KMS-11 (cell line): ENCODE measurements at regions not wholly inside any gene's neighbourhood (a gene's known extent, or its start where the extent isn't known, plus 50 kb on each side); places are given as distances from the start of the nearest gene placed in this dataset.

ENCODE experiments used
- H2AFZ ChIP-seq: fragments of 200-600 bp; sonication (generic); 2 replicates; pipeline ENCODE4 v1.6.1; 2016; ENCODE audit warnings: antibody characterized with exemption, mixed run types, low read depth
- H3K27ac ChIP-seq: fragments of 200-600 bp; sonication (generic); 2 replicates; pipeline ENCODE4 v1.6.1; 2016; ENCODE audit warnings: mild to moderate bottlenecking, mixed run types
- H3K27me3 ChIP-seq: fragments of 200-600 bp; sonication (generic); 2 replicates; pipeline ENCODE4 v1.6.1; 2017; ENCODE audit warnings: mild to moderate bottlenecking, low read depth, mixed run types, moderate library complexity; ENCODE audit not compliant: insufficient read depth
- H3K36me3 ChIP-seq: fragments of 200-600 bp; sonication (generic); 2 replicates; pipeline ENCODE4 v1.6.1; 2017; ENCODE audit warnings: mild to moderate bottlenecking, mixed run types; ENCODE audit not compliant: insufficient read depth
- H3K4me1 ChIP-seq: fragments of 200-600 bp; sonication (generic); 2 replicates; pipeline ENCODE4 v1.6.1; 2016; ENCODE audit warnings: mild to moderate bottlenecking, low read depth, mixed run types; ENCODE audit not compliant: poor library complexity, severe bottlenecking
- H3K4me2 ChIP-seq: fragments of 200-600 bp; sonication (generic); 2 replicates; pipeline ENCODE4 v1.7.0; 2016; ENCODE audit warnings: mild to moderate bottlenecking, mixed run types
- H3K4me3 ChIP-seq: fragments of 200-600 bp; sonication (generic); IDR thresholded peaks from 2 replicates; pipeline ENCODE4 v1.6.1; 2017; ENCODE audit warnings: low read depth, low read length, mixed read lengths; ENCODE audit not compliant: insufficient read depth
- H3K79me2 ChIP-seq: fragments of 200-600 bp; sonication (generic); 2 replicates; pipeline ENCODE4 v1.6.1; 2016; ENCODE audit warnings: low read depth, mixed run types; ENCODE audit not compliant: insufficient read depth
- H3K9ac ChIP-seq: fragments of 200-600 bp; sonication (generic); 2 replicates; pipeline ENCODE4 v1.6.1; 2016; ENCODE audit warnings: mild to moderate bottlenecking, mixed run types
- H4K20me1 ChIP-seq: fragments of 200-600 bp; sonication (generic); 2 replicates; pipeline ENCODE4 v1.6.1; 2016; ENCODE audit warnings: mild to moderate bottlenecking, mixed run types; ENCODE audit not compliant: insufficient read depth
- TF ChIP-seq, protein P1 (sequence below): fragments of 200-600 bp; sonication (generic); conservative IDR thresholded peaks from 2 replicates; pipeline ENCODE4 v1.6.1; 2017; ENCODE audit warnings: low read depth, mild to moderate bottlenecking, antibody characterized with exemption, low read length, moderate library complexity, mixed read lengths

DNA sequence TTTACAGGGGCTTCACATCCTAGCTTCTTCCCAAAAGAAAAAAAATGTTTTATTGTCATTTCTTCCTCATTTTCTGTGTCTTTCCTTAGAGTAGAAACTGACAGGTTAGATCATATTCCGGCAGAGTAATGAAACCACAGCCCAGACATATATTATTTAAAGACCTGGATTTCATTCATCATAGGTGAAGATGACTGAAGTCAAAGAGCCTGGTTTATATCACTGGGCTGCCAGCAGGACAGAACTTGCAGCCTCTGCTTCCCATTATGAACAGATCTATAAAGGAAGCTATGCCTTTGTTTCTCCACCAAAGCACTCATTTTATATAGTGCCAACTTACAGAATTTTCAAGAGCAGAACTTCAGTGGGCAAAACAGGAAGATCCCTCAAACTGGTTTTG lies 137.9 kb downstream of the METTL4 start:
- H3K4me1 ChIP-seq: no peaks in the 10 kb centered on the region
- no peak overlapping the region for H3K4me2 ChIP-seq
- no peaks in the 10 kb centered on the region for H3K36me3 ChIP-seq
- TF ChIP-seq, protein P1, sequence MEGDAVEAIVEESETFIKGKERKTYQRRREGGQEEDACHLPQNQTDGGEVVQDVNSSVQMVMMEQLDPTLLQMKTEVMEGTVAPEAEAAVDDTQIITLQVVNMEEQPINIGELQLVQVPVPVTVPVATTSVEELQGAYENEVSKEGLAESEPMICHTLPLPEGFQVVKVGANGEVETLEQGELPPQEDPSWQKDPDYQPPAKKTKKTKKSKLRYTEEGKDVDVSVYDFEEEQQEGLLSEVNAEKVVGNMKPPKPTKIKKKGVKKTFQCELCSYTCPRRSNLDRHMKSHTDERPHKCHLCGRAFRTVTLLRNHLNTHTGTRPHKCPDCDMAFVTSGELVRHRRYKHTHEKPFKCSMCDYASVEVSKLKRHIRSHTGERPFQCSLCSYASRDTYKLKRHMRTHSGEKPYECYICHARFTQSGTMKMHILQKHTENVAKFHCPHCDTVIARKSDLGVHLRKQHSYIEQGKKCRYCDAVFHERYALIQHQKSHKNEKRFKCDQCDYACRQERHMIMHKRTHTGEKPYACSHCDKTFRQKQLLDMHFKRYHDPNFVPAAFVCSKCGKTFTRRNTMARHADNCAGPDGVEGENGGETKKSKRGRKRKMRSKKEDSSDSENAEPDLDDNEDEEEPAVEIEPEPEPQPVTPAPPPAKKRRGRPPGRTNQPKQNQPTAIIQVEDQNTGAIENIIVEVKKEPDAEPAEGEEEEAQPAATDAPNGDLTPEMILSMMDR: no peak
- no peak overlapping the region for H3K27ac ChIP-seq
- no peaks in the 10 kb centered on the region for H3K79me2 ChIP-seq
- no peak overlapping the region for H2AFZ ChIP-seq
- H3K27me3 ChIP-seq: no peaks in the 10 kb centered on the region
- no peak overlapping the region for H3K9ac ChIP-seq
- no peak overlapping the region for H3K4me3 ChIP-seq
- H4K20me1 ChIP-seq: no peaks in the 10 kb centered on the region

DNA sequence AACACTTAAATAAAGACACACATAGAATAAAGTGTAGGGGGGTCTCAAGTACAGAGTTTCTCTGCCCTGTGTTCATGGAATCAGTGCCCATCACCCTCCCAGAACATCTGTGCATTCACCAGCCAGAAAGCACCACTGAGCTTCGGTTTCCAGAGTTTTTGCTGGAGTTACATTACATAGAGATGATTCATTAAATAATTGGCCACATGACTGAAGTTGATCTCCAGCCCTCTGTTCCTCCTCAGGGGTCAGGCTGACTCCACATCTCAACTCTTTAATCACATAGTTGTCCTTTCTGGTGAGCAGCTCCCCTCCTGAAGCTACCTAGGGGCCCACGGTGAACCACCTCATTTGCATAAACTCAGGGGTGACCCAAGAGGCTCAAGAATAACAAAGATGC lies 129.8 kb downstream of the METTL4 start:
- Histone ChIP-seq H3K4me1 (no peaks in the 10 kb centered on the region), H3K4me3 (no peak overlapping the region), H3K36me3 (no peaks in the 10 kb centered on the region), H3K27ac (no peak overlapping the region), H3K9ac (no peak overlapping the region), H4K20me1 (no peaks in the 10 kb centered on the region), H2AFZ (no peak overlapping the region), H3K79me2 (no peaks in the 10 kb centered on the region), H3K4me2 (no peak overlapping the region), H3K27me3 (no peaks in the 10 kb centered on the region)
- TF ChIP-seq, protein P1: no peak

DNA sequence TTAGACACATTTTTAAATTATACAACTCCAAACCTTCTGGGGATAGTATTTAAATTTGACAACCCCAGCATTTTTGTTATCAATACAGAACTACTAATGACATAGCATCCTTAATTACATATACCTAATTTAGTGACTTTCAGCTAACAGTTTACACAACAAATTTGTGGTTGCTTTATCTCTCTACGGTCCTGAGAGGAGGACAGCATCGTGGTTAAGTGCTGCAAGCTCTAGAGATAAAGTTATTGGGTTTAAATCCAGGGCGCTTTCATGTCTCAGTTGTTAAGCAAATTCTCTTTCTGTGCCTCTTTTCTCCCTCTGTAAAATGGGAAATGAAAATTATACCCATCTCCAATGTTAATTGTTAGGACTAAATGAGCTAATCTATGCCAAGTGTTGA lies 129.3 kb downstream of the METTL4 start:
- Histone ChIP-seq H3K9ac (no peak overlapping the region), H3K4me1 (no peaks in the 10 kb centered on the region), H3K79me2 (no peaks in the 10 kb centered on the region), H2AFZ (no peak overlapping the region), H3K4me3 (no peak overlapping the region), H3K36me3 (no peaks in the 10 kb centered on the region), H3K27me3 (no peaks in the 10 kb centered on the region), H3K4me2 (no peak overlapping the region), H4K20me1 (no peaks in the 10 kb centered on the region), H3K27ac (no peak overlapping the region)
- TF ChIP-seq, protein P1: no peak

DNA sequence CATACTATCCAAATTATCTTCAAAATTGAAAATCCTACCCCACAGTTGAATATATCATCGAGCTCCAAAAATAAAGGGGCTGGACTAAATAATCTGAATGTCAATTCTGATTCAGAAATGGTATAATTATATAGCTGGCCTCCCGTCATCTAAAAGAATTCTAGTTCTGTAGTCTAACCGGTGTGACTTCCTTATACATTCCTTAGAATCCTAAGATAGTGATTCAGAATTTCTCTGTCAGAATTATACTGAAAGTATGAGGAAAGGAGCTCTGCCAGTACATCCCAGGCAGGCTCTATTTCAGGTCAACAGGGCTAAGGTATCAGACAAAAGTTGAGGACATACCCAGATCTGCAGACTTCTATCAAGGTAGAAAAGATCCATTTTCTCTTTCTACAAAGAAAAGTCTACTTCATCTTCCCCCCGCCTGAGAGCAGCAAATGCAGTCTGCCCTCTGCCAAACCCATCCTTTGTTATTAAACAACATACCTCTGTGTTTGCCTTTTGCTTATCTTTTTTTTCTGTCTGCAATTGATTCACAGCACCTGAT lies 128.5 kb downstream of the METTL4 start:
- Histone ChIP-seq H3K27me3 (no peaks in the 10 kb centered on the region), H3K4me2 (no peak overlapping the region), H4K20me1 (no peaks in the 10 kb centered on the region), H3K27ac (no peak overlapping the region), H3K4me3 (no peak overlapping the region), H3K9ac (no peak overlapping the region), H2AFZ (no peak overlapping the region), H3K4me1 (no peaks in the 10 kb centered on the region), H3K79me2 (no peaks in the 10 kb centered on the region), H3K36me3 (no peaks in the 10 kb centered on the region)
- TF ChIP-seq, protein P1: no peak
